Thyroid gland (tissue), 4 donors: ENCODE measurements at regions not wholly inside any gene's neighbourhood (a gene's known extent, or its start where the extent isn't known, plus 50 kb on each side); places are given as distances from the start of the nearest gene placed in this dataset.

Experiments used
- DNase-seq, 2 donors: peaks; one replicate each; pipeline ENCODE4 v3.0.0-alpha.2; 2019
- H3K27ac ChIP-seq, 3 donors: fragments of 200-600 bp; sonication (generic); 1 replicate in 2 of 3; 2 replicates in 1 of 3; pipeline ENCODE4 v1.5.1; 2016 to 2019; ENCODE audit warnings: mild to moderate bottlenecking in 1 of 3, moderate library complexity in 1 of 3
- H3K27me3 ChIP-seq: fragments of 200-600 bp; sonication (generic); one replicate; pipeline ENCODE4 v1.5.1; 2019
- H3K36me3 ChIP-seq, 2 donors: fragments of 200-600 bp; sonication (generic); one replicate each; pipeline ENCODE4 v1.5.1; 2016 to 2019
- H3K4me1 ChIP-seq, 2 donors: fragments of 200-600 bp; sonication (generic); one replicate each; pipeline ENCODE4 v1.5.1; 2017 to 2019
- H3K4me3 ChIP-seq, 3 donors: fragments of 200-600 bp; sonication (generic); replicated peaks in 1 of 3; 1 replicate in 2 of 3; 2 replicates in 1 of 3; pipeline ENCODE4 v1.5.1; 2016; ENCODE audit warnings: mild to moderate bottlenecking in 1 of 3
- H3K9me3 ChIP-seq: fragments of 200-600 bp; sonication (generic); one replicate; pipeline ENCODE4 v1.5.1; 2017
- POLR2A ChIP-seq, 2 donors: fragments of 450-650 bp; IDR thresholded peaks; one replicate each; pipeline ENCODE4 v1.6.1; 2017; ENCODE audit warnings: antibody characterized with exemption in 2 of 2, mild to moderate bottlenecking in 2 of 2, moderate library complexity in 1 of 2
- WGBS, 2 donors: methylation state at CpG; one replicate each; pipeline ENCODE4 v1.1.5; 2017; 5-methylcytosine and 5-hydroxymethylcytosine counted together
- intact Hi-C: fragments of 100-400 bp; cut with DNase I; formaldehyde crosslinking; loops from one replicate; pipeline ENCODE4 v1.15.1; 2023
- TF ChIP-seq, protein P1 (sequence below), 6 experiments: fragments of 200-600 bp in 3 of 6; fragments of 450-650 bp in 3 of 6; sonication (generic) in 3 of 6; IDR thresholded peaks; one replicate each; pipeline ENCODE4 v1.5.1; 2016 to 2019; ENCODE audit warnings: antibody characterized with exemption in 6 of 6, mild to moderate bottlenecking in 2 of 6, inconsistent platforms in 1 of 6, moderate library complexity in 1 of 6

DNA sequence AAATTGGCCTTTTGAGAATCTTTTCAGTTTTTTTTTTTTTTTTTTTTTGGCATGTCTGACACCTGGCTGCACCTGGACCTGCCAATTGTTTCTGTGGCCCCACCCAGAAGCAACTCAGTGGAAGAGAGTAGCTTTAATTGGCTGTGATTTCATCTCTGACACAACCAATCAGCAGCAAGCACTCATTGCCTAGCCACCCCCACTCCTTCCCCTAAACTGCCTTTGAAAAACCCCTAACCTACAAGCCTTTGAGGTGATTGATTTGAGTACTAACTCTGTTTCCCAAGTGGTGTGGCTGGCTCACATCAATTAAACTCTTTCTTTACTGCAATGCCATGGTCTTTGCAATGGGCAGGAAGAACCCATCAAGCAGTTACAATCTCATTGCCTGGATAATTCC is 98.2 kb upstream of the CHORDC1 start:
- intact Hi-C loops = no loop called here
- no peak overlapping the region for H3K4me3 ChIP-seq
- TF ChIP-seq POLR2A (IDR thresholded peaks at IDR 0.05) = no peak
- TF ChIP-seq, protein P1, sequence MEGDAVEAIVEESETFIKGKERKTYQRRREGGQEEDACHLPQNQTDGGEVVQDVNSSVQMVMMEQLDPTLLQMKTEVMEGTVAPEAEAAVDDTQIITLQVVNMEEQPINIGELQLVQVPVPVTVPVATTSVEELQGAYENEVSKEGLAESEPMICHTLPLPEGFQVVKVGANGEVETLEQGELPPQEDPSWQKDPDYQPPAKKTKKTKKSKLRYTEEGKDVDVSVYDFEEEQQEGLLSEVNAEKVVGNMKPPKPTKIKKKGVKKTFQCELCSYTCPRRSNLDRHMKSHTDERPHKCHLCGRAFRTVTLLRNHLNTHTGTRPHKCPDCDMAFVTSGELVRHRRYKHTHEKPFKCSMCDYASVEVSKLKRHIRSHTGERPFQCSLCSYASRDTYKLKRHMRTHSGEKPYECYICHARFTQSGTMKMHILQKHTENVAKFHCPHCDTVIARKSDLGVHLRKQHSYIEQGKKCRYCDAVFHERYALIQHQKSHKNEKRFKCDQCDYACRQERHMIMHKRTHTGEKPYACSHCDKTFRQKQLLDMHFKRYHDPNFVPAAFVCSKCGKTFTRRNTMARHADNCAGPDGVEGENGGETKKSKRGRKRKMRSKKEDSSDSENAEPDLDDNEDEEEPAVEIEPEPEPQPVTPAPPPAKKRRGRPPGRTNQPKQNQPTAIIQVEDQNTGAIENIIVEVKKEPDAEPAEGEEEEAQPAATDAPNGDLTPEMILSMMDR (IDR thresholded peaks at IDR 0.05) = no peak

GRCh38 chr11:90318651-90319050 is 95.8 kb upstream of the CHORDC1 start:
- WGBS, 2 donors = 82 to 87% methylated on average over 3 of the region's 3 CpGs
- no peaks in the 10 kb centered on the region for H3K36me3 ChIP-seq

More for the DNA sequence above, 98.2 kb upstream of the CHORDC1 start:
- no peak for DNase-seq
- Histone ChIP-seq H3K9me3 (no peaks in the 10 kb centered on the region), H3K36me3 (no peaks in the 10 kb centered on the region), H3K27ac (no peak overlapping the region), H3K27me3 (no peaks in the 10 kb centered on the region), H3K4me1 (no peaks in the 10 kb centered on the region)

DNA sequence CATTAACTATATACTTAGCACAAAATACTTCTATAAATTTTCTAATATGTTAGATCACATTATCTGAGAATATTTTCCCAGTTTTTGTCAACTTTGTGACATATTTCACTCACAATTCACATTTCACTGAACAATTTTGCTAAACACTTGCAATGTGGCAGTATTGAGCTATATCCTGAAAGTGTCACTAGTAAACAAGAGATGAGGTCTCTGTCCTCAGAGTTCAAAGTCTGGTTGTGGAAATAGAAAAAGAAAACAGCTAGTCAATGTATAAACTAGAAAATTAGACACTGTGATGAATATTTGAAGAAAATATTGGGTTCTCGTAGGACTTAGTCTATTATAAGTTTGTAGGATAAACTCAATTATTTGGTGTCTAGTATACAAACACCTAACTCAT is 87.4 kb upstream of the CHORDC1 start:
- Histone ChIP-seq H3K9me3 (no peaks in the 10 kb centered on the region), H3K4me3 (no peak overlapping the region), H3K4me1 (no peaks in the 10 kb centered on the region), H3K36me3 (no peaks in the 10 kb centered on the region), H3K27ac (no peak overlapping the region), H3K27me3 (no peaks in the 10 kb centered on the region)
- 90 to 91% methylated on average over 1 of the region's 1 CpG for WGBS, 2 donors
- no peak for DNase-seq
- TF ChIP-seq, protein P1 (IDR thresholded peaks at IDR 0.05) = no peak
- no peak for TF ChIP-seq POLR2A (IDR thresholded peaks at IDR 0.05)
- intact Hi-C loops = no loop called here

More at GRCh38 chr11:90318651-90319050, 95.8 kb upstream of the CHORDC1 start:
- no peak overlapping the region for H3K4me3 ChIP-seq
- no peaks in the 10 kb centered on the region for H3K4me1 ChIP-seq
- H3K27me3 ChIP-seq = no peaks in the 10 kb centered on the region
- DNase-seq = no peak
- intact Hi-C loops = no loop called here
- no peaks in the 10 kb centered on the region for H3K9me3 ChIP-seq
- no peak for TF ChIP-seq POLR2A (IDR thresholded peaks at IDR 0.05)
- TF ChIP-seq, protein P1 (IDR thresholded peaks at IDR 0.05) = no peak
- H3K27ac ChIP-seq = no peak overlapping the region

DNA sequence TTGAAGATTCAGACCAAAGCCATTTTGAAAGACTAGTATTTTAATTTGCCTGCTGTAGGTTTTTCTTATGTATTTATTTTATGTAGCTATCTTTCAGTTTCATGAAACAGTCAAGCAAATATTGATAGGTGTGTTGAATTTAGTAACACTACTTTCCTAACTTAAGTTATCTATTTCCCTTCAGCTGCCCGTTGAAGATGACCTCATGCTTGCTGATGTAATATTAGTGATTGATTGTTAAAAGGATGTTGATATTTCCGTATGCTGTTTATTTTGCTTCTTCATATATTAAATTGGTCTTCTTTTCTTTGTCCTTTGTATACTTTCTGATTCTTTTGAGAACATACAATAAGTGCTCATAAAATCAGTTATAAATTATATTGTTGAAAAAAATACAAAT is 86.8 kb upstream of the CHORDC1 start:
- no peak for DNase-seq
- Histone ChIP-seq H3K36me3 (no peaks in the 10 kb centered on the region), H3K27ac (no peak overlapping the region), H3K4me1 (no peaks in the 10 kb centered on the region), H3K27me3 (no peaks in the 10 kb centered on the region), H3K9me3 (no peaks in the 10 kb centered on the region), H3K4me3 (no peak overlapping the region)
- no peak for TF ChIP-seq POLR2A (IDR thresholded peaks at IDR 0.05)
- TF ChIP-seq, protein P1 (IDR thresholded peaks at IDR 0.05) = no peak
- WGBS, 2 donors = 56% methylated on average over 2 of the region's 2 CpGs
- intact Hi-C loops = no loop called here

- no peaks in the 10 kb centered on the region for H3K27me3 ChIP-seq
- H3K27ac ChIP-seq = no peak overlapping the region
- 90 to 94% methylated on average over 3 of the region's 3 CpGs for WGBS, 2 donors
- no peak for DNase-seq
- intact Hi-C loops = no loop called here
- H3K4me3 ChIP-seq = no peak overlapping the region
- TF ChIP-seq POLR2A (IDR thresholded peaks at IDR 0.05) = no peak
- TF ChIP-seq, protein P1 (IDR thresholded peaks at IDR 0.05) = no peak
- H3K9me3 ChIP-seq = no peaks in the 10 kb centered on the region
- H3K36me3 ChIP-seq = no peaks in the 10 kb centered on the region
- H3K4me1 ChIP-seq = no peaks in the 10 kb centered on the region
These were observed 71.7 kb upstream of the CHORDC1 start for GRCh38 chr11:90294526-90294925.
